Left ventricle myocardium inferior (tissue), 1 donor: ENCODE measurements at regions not wholly inside any gene's neighbourhood (a gene's known extent, or its start where the extent isn't known, plus 50 kb on each side); places are given as distances from the start of the nearest gene placed in this dataset.

Source experiments
- DNase-seq: peaks from one replicate; pipeline ENCODE4 v3.0.0-alpha.2; 2020
- H3K27ac ChIP-seq: fragments of 200-600 bp; replicated peaks from 2 replicates; pipeline ENCODE4 v1.8.0; 2021
- H3K27me3 ChIP-seq: fragments of 200-600 bp; 2 replicates; pipeline ENCODE4 v1.8.0; 2021; ENCODE audit warnings: low read depth
- H3K36me3 ChIP-seq: fragments of 200-600 bp; 2 replicates; pipeline ENCODE4 v1.8.0; 2021
- H3K4me1 ChIP-seq: fragments of 200-600 bp; 2 replicates; pipeline ENCODE4 v1.8.0; 2021
- H3K4me3 ChIP-seq: fragments of 200-600 bp; 2 replicates; pipeline ENCODE4 v1.8.0; 2021; ENCODE audit warnings: mild to moderate bottlenecking, moderate library complexity
- H3K9me3 ChIP-seq: fragments of 200-600 bp; replicated peaks from 2 replicates; pipeline ENCODE4 v1.8.0; 2021
- CTCF ChIP-seq: fragments of 200-600 bp; IDR thresholded peaks from 2 replicates; pipeline ENCODE4 v1.8.0; 2021; ENCODE audit warnings: antibody characterized with exemption, mild to moderate bottlenecking, borderline replicate concordance
- intact Hi-C: fragments of 100-400 bp; cut with micrococcal nuclease; formaldehyde crosslinking; loops from one replicate; pipeline ENCODE4 v1.11.0; 2022
- donor health status: DM: no; HTN: yes; CAD: no; lungs with severe emphysema.

GRCh38 chr3:180116658-180117057 is 79.9 kb upstream of the PEX5L start:
- H3K4me1 ChIP-seq, result no peaks in the 10 kb centered on the region
- intact Hi-C loops, result no loop called here
- no peaks in the 10 kb centered on the region for H3K27me3 ChIP-seq
- DNase-seq, result no peak
- H3K4me3 ChIP-seq, result no peak overlapping the region
- no peak for TF ChIP-seq CTCF
- no peak overlapping the region for H3K27ac ChIP-seq
- H3K9me3 ChIP-seq, result no peaks in the 10 kb centered on the region
- no peaks in the 10 kb centered on the region for H3K36me3 ChIP-seq

- no peaks in the 10 kb centered on the region for H3K27me3 ChIP-seq
- TF ChIP-seq CTCF, result no peak
- H3K4me1 ChIP-seq, result no peaks in the 10 kb centered on the region
- intact Hi-C loops, result no loop called here
- H3K4me3 ChIP-seq, result no peak overlapping the region
- no peaks in the 10 kb centered on the region for H3K36me3 ChIP-seq
- no peak for DNase-seq
- H3K9me3 ChIP-seq, result no peaks in the 10 kb centered on the region
- H3K27ac ChIP-seq, result no peak overlapping the region
These were observed 80.8 kb upstream of the PEX5L start for GRCh38 chr3:180117381-180118163.

GRCh38 chr3:180119567-180119966 is 82.8 kb upstream of the PEX5L start:
- Histone ChIP-seq H3K4me3 (no peak overlapping the region), H3K4me1 (no peaks in the 10 kb centered on the region), H3K27me3 (no peaks in the 10 kb centered on the region), H3K9me3 (peaks cover 4% of the 10 kb centered on the region), H3K27ac (no peak overlapping the region), H3K36me3 (no peaks in the 10 kb centered on the region)
- DNase-seq, result no peak
- TF ChIP-seq CTCF, result no peak
- intact Hi-C loops, result no loop called here

GRCh38 chr3:180123928-180124327 is 87.2 kb upstream of the PEX5L start:
- peaks cover 22% of the 10 kb centered on the region for H3K9me3 ChIP-seq
- no peaks in the 10 kb centered on the region for H3K27me3 ChIP-seq
- no peak for DNase-seq
- no peak overlapping the region for H3K4me3 ChIP-seq
- no peaks in the 10 kb centered on the region for H3K4me1 ChIP-seq
- TF ChIP-seq CTCF, result no peak
- intact Hi-C loops, result no loop called here
- no peak overlapping the region for H3K27ac ChIP-seq
- H3K36me3 ChIP-seq, result no peaks in the 10 kb centered on the region

GRCh38 chr3:180131169-180131568 is 94.4 kb upstream of the PEX5L start:
- no peak for DNase-seq
- Histone ChIP-seq H3K4me3 (no peak overlapping the region), H3K36me3 (no peaks in the 10 kb centered on the region), H3K4me1 (no peaks in the 10 kb centered on the region), H3K27me3 (no peaks in the 10 kb centered on the region), H3K9me3 (peaks cover 2% of the 10 kb centered on the region), H3K27ac (no peak overlapping the region)
- no peak for TF ChIP-seq CTCF
- intact Hi-C loops, result no loop called here
